Adipocyte (in vitro differentiated cells): ENCODE measurements at regions not wholly inside any gene's neighbourhood (a gene's known extent, or its start where the extent isn't known, plus 50 kb on each side); places are given as distances from the start of the nearest gene placed in this dataset.

Experiments used
- DNase-seq: peaks from one replicate; pipeline ENCODE4 v3.0.0-alpha.2; 2015; ENCODE audit warnings: low read depth
- H3K27me3 ChIP-seq: replicated peaks from 2 replicates; pipeline ENCODE4 v1.7.0; 2013; ENCODE audit warnings: mild to moderate bottlenecking, low read length, moderate library complexity; ENCODE audit not compliant: control insufficient read depth, insufficient read depth
- H3K36me3 ChIP-seq: 2 replicates; pipeline ENCODE4 v1.7.0; 2013; ENCODE audit warnings: low read length, mild to moderate bottlenecking, moderate library complexity; ENCODE audit not compliant: control insufficient read depth, insufficient read depth, severe bottlenecking
- H3K4me1 ChIP-seq: 2 replicates; pipeline ENCODE4 v1.7.0; 2013; ENCODE audit warnings: mild to moderate bottlenecking, low read length, moderate library complexity; ENCODE audit not compliant: control insufficient read depth, insufficient read depth
- H3K4me3 ChIP-seq: 2 replicates; pipeline ENCODE4 v1.7.0; 2013; ENCODE audit warnings: mild to moderate bottlenecking, low read length, moderate library complexity
- H3K9ac ChIP-seq: 2 replicates; pipeline ENCODE4 v1.7.0; 2013; ENCODE audit warnings: mild to moderate bottlenecking, low read length, moderate library complexity
- H3K9me3 ChIP-seq: 2 replicates; pipeline ENCODE4 v1.7.0; 2013; ENCODE audit warnings: mild to moderate bottlenecking, low read length, moderate library complexity; ENCODE audit not compliant: control insufficient read depth

GRCh38 chr17:43329183-43329582 lies 69.6 kb upstream of the ARL4D start:
- H3K4me1 ChIP-seq: peaks cover 27% of the 10 kb centered on the region
- no peak overlapping the region for H3K4me3 ChIP-seq
- H3K9ac ChIP-seq: no peak overlapping the region
- no peaks in the 10 kb centered on the region for H3K27me3 ChIP-seq
- DNase-seq: no peak
- no peaks in the 10 kb centered on the region for H3K9me3 ChIP-seq
- H3K36me3 ChIP-seq: no peaks in the 10 kb centered on the region

DNA sequence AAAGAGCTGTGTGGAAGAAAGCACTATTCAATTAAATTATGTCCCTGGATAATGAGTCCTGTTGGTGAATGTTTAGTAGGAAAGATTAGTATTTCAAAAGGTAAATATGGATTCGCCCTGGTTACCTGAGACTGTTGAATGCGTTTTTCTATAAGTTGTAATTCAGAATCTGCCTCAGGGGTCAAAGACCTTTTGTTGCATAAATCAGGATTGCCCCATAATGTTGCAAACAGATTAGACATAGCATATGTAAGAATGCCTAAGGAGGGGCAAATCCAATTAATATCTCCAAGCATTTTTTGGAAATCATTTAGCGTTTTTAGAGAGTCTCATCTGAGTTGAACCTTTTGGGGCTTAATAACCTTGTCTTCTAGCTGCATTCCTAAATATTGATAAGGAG lies 70.1 kb upstream of the ARL4D start:
- peaks cover 21% of the 10 kb centered on the region for H3K4me1 ChIP-seq
- H3K4me3 ChIP-seq: no peak overlapping the region
- no peak for DNase-seq
- no peaks in the 10 kb centered on the region for H3K9me3 ChIP-seq
- no peak overlapping the region for H3K9ac ChIP-seq
- no peaks in the 10 kb centered on the region for H3K27me3 ChIP-seq
- no peaks in the 10 kb centered on the region for H3K36me3 ChIP-seq

GRCh38 chr17:43327834-43328420 lies 70.9 kb upstream of the ARL4D start:
- Histone ChIP-seq H3K4me3 (no peak overlapping the region), H3K9ac (no peak overlapping the region), H3K27me3 (no peaks in the 10 kb centered on the region), H3K9me3 (no peaks in the 10 kb centered on the region), H3K36me3 (no peaks in the 10 kb centered on the region), H3K4me1 (peaks cover 21% of the 10 kb centered on the region)
- DNase-seq: no peak

GRCh38 chr17:43327421-43327820 lies 71.4 kb upstream of the ARL4D start:
- Histone ChIP-seq H3K4me3 (no peak overlapping the region), H3K4me1 (peaks cover 21% of the 10 kb centered on the region), H3K36me3 (no peaks in the 10 kb centered on the region), H3K9me3 (no peaks in the 10 kb centered on the region), H3K9ac (no peak overlapping the region), H3K27me3 (no peaks in the 10 kb centered on the region)
- DNase-seq: no peak

DNA sequence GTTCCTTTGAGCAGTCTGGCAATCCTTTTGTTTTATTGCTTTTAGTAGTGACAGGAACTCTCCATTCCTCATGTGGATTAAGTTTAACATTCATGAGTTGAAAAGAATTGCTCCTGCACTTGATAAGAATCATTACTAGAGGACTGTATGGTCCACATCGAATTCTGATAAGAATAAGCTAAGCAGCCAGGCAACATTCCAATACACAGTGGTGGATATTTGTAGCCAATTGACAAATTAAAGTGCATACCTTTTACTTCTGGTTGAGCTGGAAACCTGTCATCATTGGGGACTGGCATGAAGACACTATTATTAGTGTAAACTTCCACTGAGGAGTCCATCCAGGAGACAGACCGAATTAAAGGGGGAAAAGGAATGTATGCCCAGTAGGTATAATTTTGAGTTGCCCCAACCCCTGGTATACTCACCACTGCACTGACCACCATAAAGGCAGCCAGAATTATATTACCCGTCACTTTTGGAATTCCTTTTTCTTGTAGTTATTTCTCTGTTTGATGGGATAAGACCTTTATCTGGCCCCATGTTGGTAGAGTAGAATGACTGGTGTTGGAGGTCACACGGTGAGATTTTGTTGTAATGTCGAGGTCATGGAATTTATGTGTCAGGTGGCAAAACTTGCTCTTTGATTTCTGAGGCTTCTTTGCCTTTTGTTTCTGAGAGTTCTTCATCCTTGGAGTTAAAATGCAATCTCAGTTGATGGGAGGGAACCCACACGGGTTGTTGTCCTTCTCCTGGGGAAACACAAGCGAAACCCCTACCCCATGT lies 72.1 kb upstream of the ARL4D start:
- Histone ChIP-seq H3K9me3 (no peaks in the 10 kb centered on the region), H3K27me3 (no peaks in the 10 kb centered on the region), H3K9ac (no peak overlapping the region), H3K4me1 (peaks cover 21% of the 10 kb centered on the region), H3K4me3 (no peak overlapping the region), H3K36me3 (no peaks in the 10 kb centered on the region)
- DNase-seq: no peak

- no peak overlapping the region for H3K4me3 ChIP-seq
- H3K9ac ChIP-seq: no peak overlapping the region
- DNase-seq: no peak
- H3K9me3 ChIP-seq: no peaks in the 10 kb centered on the region
- H3K36me3 ChIP-seq: no peaks in the 10 kb centered on the region
- H3K4me1 ChIP-seq: peaks cover 21% of the 10 kb centered on the region
- H3K27me3 ChIP-seq: no peaks in the 10 kb centered on the region
Measured at GRCh38 chr17:43324205-43324893, 74.4 kb upstream of the ARL4D start.

- Histone ChIP-seq H3K4me1 (no peaks in the 10 kb centered on the region), H3K9me3 (no peaks in the 10 kb centered on the region), H3K9ac (no peak overlapping the region), H3K4me3 (no peak overlapping the region), H3K27me3 (no peaks in the 10 kb centered on the region), H3K36me3 (no peaks in the 10 kb centered on the region)
- DNase-seq: no peak
Measured at GRCh38 chr17:43319293-43320124, 79.3 kb upstream of the ARL4D start.

DNA sequence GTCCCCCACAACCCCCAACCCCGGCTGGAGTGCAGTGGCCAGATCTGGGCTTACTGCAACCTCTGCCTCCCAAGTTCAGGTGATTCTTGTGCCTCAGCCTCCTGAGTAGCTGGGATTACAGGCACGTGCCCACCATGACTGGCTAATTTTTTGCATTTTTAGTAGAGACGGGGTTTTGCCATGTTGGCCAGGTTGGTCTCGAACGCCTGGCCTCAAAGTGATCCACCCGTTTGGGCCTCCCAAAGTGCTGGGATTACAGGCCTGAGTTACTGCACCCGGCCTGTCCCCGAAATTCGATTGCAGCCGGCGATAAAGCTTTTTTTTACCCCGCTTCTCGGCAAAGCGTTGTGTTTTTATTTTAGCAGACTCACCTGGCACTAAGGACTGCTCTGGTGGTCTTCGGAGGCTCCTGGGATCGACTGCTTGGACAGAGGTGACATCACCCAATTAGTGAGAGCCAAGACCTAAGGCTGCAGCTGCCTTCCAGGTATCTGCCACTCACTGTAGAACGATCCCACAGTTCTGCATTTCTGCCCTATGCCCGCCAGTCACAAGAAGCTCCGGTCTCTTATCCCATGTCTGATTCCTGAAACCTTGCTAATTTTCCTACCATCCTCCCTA lies 82.2 kb upstream of the ARL4D start:
- Histone ChIP-seq H3K36me3 (no peaks in the 10 kb centered on the region), H3K9me3 (no peaks in the 10 kb centered on the region), H3K4me3 (no peak overlapping the region), H3K4me1 (no peaks in the 10 kb centered on the region), H3K9ac (no peak overlapping the region), H3K27me3 (no peaks in the 10 kb centered on the region)
- no peak for DNase-seq

- H3K36me3 ChIP-seq: no peaks in the 10 kb centered on the region
- H3K9me3 ChIP-seq: no peaks in the 10 kb centered on the region
- no peaks in the 10 kb centered on the region for H3K4me1 ChIP-seq
- no peaks in the 10 kb centered on the region for H3K27me3 ChIP-seq
- no peak overlapping the region for H3K9ac ChIP-seq
- no peak overlapping the region for H3K4me3 ChIP-seq
- no peak for DNase-seq
Measured at GRCh38 chr17:43315858-43316521, 82.2 kb upstream of the RNU2-1 start.

- no peak overlapping the region for H3K9ac ChIP-seq
- H3K27me3 ChIP-seq: no peaks in the 10 kb centered on the region
- H3K4me1 ChIP-seq: no peaks in the 10 kb centered on the region
- no peak overlapping the region for H3K4me3 ChIP-seq
- no peaks in the 10 kb centered on the region for H3K9me3 ChIP-seq
- H3K36me3 ChIP-seq: no peaks in the 10 kb centered on the region
- DNase-seq: no peak
Measured at GRCh38 chr17:43315369-43315768, 81.6 kb upstream of the RNU2-1 start.
